Choroid plexus epithelial cell (primary cell): ENCODE measurements at regions not wholly inside any gene's neighbourhood (a gene's known extent, or its start where the extent isn't known, plus 50 kb on each side); places are given as distances from the start of the nearest gene placed in this dataset.

Source experiments
- DNase-seq: peaks from one replicate; pipeline ENCODE4 v3.0.0-alpha.2; 2010; ENCODE audit warnings: low read depth
- H3K4me3 ChIP-seq: 2 replicates; pipeline ENCODE4 v1.5.1; 2011; ENCODE audit warnings: low read depth, mild to moderate bottlenecking, control low read depth, low read length, moderate library complexity
- TF ChIP-seq, protein P1 (sequence below): conservative IDR thresholded peaks from 2 replicates; pipeline ENCODE4 v1.5.1; 2011; ENCODE audit warnings: low read depth, mild to moderate bottlenecking, control low read depth, inconsistent platforms, low read length, moderate library complexity

DNA sequence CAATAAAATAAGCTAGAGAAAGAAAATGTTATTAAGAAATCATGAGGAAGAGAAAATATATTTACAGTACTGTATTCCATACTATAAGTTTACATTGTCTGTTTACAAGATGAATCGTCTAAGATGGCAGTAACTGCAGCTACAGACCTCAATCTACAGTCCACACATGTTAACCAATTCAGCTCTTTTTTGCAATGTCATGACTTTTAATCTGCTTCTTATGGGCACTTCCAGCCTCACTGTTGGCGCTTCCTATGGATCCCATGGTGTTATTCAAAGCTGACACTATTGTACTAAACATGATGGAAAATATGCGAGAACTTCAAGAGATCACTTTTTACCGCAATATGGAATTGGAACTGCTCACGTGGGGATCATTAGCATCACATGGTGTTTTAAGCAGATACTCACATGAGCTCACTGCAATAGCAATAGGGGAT lies 451.5 kb upstream of the CITED2 start:
- H3K4me3 ChIP-seq = no peak overlapping the region
- TF ChIP-seq, protein P1, sequence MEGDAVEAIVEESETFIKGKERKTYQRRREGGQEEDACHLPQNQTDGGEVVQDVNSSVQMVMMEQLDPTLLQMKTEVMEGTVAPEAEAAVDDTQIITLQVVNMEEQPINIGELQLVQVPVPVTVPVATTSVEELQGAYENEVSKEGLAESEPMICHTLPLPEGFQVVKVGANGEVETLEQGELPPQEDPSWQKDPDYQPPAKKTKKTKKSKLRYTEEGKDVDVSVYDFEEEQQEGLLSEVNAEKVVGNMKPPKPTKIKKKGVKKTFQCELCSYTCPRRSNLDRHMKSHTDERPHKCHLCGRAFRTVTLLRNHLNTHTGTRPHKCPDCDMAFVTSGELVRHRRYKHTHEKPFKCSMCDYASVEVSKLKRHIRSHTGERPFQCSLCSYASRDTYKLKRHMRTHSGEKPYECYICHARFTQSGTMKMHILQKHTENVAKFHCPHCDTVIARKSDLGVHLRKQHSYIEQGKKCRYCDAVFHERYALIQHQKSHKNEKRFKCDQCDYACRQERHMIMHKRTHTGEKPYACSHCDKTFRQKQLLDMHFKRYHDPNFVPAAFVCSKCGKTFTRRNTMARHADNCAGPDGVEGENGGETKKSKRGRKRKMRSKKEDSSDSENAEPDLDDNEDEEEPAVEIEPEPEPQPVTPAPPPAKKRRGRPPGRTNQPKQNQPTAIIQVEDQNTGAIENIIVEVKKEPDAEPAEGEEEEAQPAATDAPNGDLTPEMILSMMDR = no peak
- DNase-seq = no peak

DNA sequence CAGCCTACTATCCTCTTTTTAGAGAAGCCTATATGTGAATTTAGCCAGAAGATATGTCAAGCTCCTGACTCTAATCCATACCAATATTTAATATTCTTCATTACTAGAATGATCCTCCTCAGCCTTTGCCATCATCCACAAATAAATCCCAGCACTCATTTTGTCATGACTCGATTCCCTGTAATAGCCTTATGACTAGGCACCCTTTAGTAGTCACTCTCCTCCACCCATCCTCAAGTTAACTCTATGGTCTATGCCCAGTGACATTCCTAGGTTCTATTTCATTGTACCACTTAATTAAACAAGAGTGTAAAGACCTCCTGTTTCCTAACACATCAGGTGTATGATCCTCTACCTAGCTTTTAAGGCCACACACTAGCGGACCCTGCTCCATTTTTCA lies 450.4 kb upstream of the CITED2 start:
- no peak for DNase-seq
- TF ChIP-seq, protein P1 = no peak
- H3K4me3 ChIP-seq = no peak overlapping the region

DNA sequence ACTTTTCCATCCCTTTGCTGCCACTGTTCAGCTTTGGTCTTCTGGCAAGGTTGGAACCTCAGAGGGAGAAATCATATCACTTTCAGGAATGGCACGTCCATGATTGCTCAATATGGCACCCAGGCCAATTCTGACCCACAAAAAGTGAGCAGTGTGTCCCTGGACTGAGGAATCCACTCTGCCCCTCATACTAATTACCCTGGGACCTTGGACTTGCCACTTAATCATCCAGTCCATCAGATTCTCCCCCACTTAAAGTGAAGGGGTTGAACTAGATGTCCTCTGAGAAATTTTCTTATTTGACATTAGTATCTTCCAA lies 449.3 kb upstream of the CITED2 start:
- DNase-seq = no peak
- no peak overlapping the region for H3K4me3 ChIP-seq
- TF ChIP-seq, protein P1 = no peak

DNA sequence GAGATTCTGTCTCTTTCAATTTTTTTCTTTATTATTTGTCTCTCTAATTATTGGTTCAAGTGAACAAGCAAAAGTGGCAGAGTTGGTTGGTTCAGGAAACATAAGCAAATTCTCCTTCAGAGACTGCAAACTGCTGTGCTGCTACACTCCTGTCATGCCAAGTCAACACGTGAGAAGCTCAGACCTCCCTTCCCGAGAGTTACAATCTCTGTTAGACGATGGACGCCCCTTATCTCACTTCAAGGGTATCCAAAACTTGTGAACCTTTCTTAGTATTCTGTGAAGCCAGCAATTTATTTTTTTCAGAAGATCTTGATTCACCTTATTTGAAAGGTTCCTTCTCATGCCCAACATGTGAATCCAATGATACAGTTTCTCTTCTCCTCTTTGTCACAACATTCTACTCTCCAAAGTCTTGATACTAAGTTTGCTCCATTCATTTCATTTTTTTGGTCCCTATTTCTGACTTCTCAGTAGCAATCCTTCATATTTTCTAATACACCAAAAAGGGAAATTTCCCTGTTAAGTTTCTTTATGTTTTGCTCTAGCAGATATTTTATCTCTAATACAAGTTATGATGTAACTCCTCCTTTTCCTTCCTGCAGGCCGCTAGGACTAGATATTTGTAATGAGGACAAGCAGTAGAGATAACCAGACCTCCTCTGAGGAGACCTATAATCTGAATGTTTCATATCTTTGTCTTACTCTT lies 448.8 kb upstream of the CITED2 start:
- H3K4me3 ChIP-seq = no peak overlapping the region
- DNase-seq = no peak
- TF ChIP-seq, protein P1 = no peak

DNA sequence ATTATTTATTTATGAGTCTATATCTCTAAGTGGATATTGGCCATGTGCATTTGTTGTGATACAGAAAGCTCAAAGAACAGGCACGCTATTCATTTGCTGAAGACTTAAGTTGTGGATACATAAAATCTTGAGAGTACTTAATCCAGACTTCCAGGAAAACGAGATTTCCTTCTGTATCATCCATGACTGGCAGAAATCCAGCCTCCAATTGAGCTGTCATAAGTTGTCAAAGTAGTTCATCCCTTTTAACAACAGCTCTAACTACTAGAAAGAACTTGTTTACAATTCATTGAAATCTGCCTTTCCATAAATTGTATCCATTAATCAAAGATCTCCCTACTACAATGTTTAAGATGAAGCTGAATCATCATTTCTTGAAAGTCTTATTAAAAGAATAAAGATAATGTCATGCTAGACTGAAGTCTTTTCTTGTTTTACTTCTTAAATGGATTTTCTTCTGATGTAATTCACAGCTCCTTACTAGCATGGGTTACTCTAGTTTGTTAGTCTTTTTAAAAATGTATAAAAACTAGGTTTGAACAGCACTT lies 447.3 kb upstream of the CITED2 start:
- no peak overlapping the region for H3K4me3 ChIP-seq
- TF ChIP-seq, protein P1 = no peak

DNA sequence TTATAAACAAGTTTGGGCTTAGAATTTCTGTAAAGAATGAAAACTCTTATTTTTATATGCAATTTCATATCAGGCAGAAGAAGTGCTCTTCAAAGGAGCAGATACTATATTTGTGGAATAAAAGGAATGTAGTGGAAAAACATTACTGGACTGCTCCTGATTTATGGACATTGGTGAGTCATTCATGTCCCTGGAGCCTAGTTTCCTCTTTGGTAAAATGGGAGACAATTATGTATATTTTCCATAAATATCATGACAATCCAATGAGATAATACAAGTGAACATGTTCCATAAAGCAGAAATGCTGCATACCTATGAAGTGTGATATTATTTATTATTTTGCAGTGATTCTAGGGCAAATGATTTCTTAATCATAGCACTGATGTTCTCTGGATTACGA lies 445.8 kb upstream of the CITED2 start:
- H3K4me3 ChIP-seq = no peak overlapping the region
- TF ChIP-seq, protein P1 = no peak
- peak; percentile 25 for DNase-seq

More for the DNA sequence above, 447.3 kb upstream of the CITED2 start:
- no peak for DNase-seq

DNA sequence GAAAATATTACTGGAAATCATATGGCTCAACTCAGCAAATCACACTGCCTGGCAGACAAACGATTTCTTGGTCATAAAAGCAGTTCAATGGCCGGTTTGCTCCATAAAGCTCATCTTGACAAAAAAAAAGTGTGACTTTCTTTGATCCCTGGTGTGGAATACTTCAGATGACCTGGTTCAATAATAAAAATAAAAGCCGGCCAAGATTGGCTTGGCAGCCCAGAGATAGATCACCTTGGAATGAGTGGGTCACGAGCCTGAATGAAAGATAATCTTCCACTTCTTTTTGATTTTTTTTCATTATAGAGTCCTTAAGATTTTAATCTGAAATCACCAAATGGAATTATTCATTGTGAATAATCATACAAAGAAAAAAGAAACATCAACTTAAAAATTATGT lies 445.3 kb upstream of the CITED2 start:
- TF ChIP-seq, protein P1 = no peak
- DNase-seq = no peak
- no peak overlapping the region for H3K4me3 ChIP-seq
